GM12874 (cell line): ENCODE measurements at regions not wholly inside any gene's neighbourhood (a gene's known extent, or its start where the extent isn't known, plus 50 kb on each side); places are given as distances from the start of the nearest gene placed in this dataset.

Source experiments
- TF ChIP-seq, protein P1 (sequence below): IDR thresholded peaks from 2 replicates; pipeline ENCODE4 v1.5.1; 2011; ENCODE audit warnings: low read depth, mild to moderate bottlenecking, control low read depth, low read length, moderate library complexity; ENCODE audit not compliant: insufficient read depth

DNA sequence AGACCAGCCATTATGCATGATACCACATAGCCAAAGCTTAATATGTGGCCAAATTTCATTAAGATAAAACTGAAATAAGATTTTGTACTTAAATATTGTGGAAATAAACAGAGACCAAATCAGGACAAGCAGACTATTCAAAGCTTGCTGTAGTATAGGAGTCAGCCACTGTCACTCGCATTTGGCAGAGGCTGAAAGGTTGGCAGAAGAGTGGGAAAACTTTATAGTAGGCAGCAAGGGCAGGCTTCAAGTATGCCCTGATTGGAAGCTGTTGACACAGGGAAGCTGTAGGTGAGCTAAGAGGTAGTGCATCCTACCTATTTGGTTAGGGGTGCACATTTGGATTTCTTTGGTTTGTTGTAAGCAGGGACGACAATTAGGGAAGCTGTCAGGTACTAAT is 202.5 kb upstream of the PDZRN3 start:
- TF ChIP-seq, protein P1, sequence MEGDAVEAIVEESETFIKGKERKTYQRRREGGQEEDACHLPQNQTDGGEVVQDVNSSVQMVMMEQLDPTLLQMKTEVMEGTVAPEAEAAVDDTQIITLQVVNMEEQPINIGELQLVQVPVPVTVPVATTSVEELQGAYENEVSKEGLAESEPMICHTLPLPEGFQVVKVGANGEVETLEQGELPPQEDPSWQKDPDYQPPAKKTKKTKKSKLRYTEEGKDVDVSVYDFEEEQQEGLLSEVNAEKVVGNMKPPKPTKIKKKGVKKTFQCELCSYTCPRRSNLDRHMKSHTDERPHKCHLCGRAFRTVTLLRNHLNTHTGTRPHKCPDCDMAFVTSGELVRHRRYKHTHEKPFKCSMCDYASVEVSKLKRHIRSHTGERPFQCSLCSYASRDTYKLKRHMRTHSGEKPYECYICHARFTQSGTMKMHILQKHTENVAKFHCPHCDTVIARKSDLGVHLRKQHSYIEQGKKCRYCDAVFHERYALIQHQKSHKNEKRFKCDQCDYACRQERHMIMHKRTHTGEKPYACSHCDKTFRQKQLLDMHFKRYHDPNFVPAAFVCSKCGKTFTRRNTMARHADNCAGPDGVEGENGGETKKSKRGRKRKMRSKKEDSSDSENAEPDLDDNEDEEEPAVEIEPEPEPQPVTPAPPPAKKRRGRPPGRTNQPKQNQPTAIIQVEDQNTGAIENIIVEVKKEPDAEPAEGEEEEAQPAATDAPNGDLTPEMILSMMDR: no peak

DNA sequence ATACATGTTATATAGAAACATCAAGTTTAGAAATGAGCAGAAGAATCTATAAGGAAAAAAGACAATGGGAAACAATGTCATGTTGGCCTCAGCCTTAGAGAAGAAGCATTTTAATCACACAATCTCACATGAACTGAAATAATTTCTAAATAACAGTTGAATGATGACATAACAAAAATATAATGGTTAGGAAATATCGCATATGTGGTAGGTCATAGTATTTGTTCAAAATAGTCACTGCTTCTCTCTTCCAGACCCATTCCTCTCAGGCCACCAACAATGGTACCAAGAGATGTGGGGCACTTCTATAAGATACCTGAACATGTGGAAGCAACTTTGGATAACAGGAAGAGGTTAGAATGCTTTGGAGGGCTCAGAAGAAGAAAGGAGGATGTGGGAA is 195.7 kb upstream of the PDZRN3 start:
- TF ChIP-seq, protein P1: no peak

- TF ChIP-seq, protein P1: no peak
These were observed 191.2 kb upstream of the PDZRN3 start for GRCh38 chr3:73815966-73816365.

- TF ChIP-seq, protein P1: no peak
These were observed 189.1 kb upstream of the PDZRN3 start for GRCh38 chr3:73813692-73814292.

DNA sequence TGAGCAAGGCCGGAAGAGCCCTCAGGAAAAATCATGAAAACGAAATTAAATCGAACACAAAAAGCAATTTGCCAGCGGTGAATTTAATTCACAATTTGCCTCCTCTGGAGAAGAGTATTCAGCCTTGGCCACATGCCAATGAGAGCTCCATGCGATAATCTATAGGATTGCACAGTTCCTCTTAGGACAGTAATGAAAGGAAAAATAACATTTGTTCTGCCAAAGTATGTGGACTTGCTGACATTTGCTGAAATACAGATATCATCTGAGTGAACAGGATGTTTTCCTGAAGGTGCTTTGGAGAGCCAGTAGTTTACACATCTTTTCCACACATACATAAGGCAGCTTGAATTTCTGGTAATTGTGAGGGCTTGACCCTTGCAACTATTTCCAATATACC is 188.6 kb upstream of the PDZRN3 start:
- TF ChIP-seq, protein P1: no peak

DNA sequence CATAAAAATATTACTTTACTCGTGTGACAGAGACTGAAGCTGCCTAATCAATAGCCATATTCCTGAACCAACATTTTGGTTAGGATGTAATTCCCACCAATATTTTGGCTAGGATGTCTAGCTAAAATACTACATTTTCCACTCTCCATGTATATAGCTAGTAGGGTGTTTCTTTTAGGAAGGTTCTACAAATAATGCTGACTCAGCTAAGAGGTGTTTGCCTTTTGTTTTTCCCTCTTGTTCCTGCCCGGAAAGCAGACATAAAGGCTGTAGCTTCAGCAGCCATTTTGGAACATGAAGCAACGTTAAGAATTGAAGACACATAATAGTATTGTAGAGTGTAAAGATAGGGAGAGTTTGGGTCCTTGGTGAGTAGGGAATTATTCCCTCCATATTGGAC is 187.3 kb upstream of the PDZRN3 start:
- TF ChIP-seq, protein P1: no peak

- TF ChIP-seq, protein P1: no peak
These were observed 184.2 kb upstream of the PDZRN3 start for GRCh38 chr3:73808862-73809509.
